Fibroblast of skin of right biceps (primary cell): ENCODE measurements at regions not wholly inside any gene's neighbourhood (a gene's known extent, or its start where the extent isn't known, plus 50 kb on each side); places are given as distances from the start of the nearest gene placed in this dataset.
A peak's percentile ranks its signal among the peaks of the same experiment; 100 is the strongest.
"Not testable (repeated sequence)": the region's sequence is repeated elsewhere in the genome, so short reads cannot be mapped to it uniquely, and the experiment has no call there.

Experiments
- DNase-seq: peaks from one replicate; pipeline ENCODE4 v3.0.0-alpha.2; 2013

- DNase-seq = no peak
Observed at GRCh38 chr2:7655629-7656028, 738.4 kb downstream of the RNF144A start.

- DNase-seq = not testable (repeated sequence)
Observed at GRCh38 chr2:7657526-7657925, 740.3 kb downstream of the RNF144A start.

GRCh38 chr2:7658486-7658885 lies 741.3 kb downstream of the RNF144A start:
- DNase-seq = no peak

- no peak for DNase-seq
Observed at GRCh38 chr2:7660816-7661215, 743.6 kb downstream of the RNF144A start.

GRCh38 chr2:7661502-7661901 lies 744.3 kb downstream of the RNF144A start:
- DNase-seq = peak; percentile 44

GRCh38 chr2:7665880-7666279 lies 748.7 kb downstream of the RNF144A start:
- DNase-seq = no peak

GRCh38 chr2:7666596-7667259 lies 749.5 kb downstream of the RNF144A start:
- no peak for DNase-seq

GRCh38 chr2:7667260-7667757 lies 750.1 kb downstream of the RNF144A start:
- DNase-seq = no peak

- DNase-seq = peak; percentile 47
Observed at GRCh38 chr2:7670905-7671641, 753.9 kb downstream of the RNF144A start.

GRCh38 chr2:7672027-7672684 lies 754.9 kb downstream of the RNF144A start:
- DNase-seq = peak; percentile 54

- no peak for DNase-seq
Observed at GRCh38 chr2:7672685-7673071, 755.5 kb downstream of the RNF144A start.

GRCh38 chr2:7673101-7673500 lies 755.9 kb downstream of the RNF144A start:
- no peak for DNase-seq

- DNase-seq = peak; percentile 83
Observed at GRCh38 chr2:7673853-7674252, 756.6 kb downstream of the RNF144A start.

GRCh38 chr2:7674606-7675005 lies 757.4 kb downstream of the RNF144A start:
- DNase-seq = peak; percentile 9

GRCh38 chr2:7676714-7677113 lies 759.5 kb downstream of the RNF144A start:
- DNase-seq = no peak

- DNase-seq = no peak
Observed at GRCh38 chr2:7681881-7682461, 764.8 kb downstream of the RNF144A start.

GRCh38 chr2:7683196-7683595 lies 766.0 kb downstream of the RNF144A start:
- DNase-seq = no peak

- no peak for DNase-seq
Observed at GRCh38 chr2:7683708-7684107, 766.5 kb downstream of the RNF144A start.

- peak; percentile 88 for DNase-seq
Observed at GRCh38 chr2:7685342-7686015, 768.3 kb downstream of the RNF144A start.

- no peak for DNase-seq
Observed at GRCh38 chr2:7686016-7686385, 768.8 kb downstream of the RNF144A start.

- peak; percentile 56 for DNase-seq
Observed at GRCh38 chr2:7691961-7692656, 774.9 kb downstream of the RNF144A start.

GRCh38 chr2:7692657-7693161 lies 775.5 kb downstream of the RNF144A start:
- peak; percentile 95 for DNase-seq
